ENCODE measurements at regions not wholly inside any gene's neighbourhood (a gene's known extent, or its start where the extent isn't known, plus 50 kb on each side); places are given as distances from the start of the nearest gene placed in this dataset.
A peak's percentile ranks its signal among the peaks of the same experiment; 100 is the strongest.

DNA sequence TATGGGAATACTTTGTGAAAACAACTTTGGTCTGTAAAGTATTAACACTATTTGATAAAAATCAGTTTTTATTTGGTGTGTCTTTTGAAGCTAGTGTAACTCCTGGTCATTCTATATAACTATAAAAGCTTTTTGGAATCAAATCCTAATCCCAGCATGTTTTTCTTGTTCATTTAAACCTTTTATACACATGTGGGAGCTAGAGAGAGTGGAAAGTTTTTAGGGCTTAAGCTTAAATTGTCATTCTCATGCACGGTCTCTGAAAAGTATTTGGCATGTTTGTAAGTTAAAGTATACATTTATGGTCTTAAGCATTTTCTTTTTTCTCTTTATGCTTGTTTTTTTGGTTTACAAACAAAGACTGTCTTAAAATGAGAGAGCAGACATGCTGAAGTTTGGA is 83.4 kb upstream of the RARB start:
- 79 to 86% methylated on average over 1 of the region's 1 CpG for WGBS, 2 experiments (ENCODE audit: insufficient coverage in 1 of 2, insufficient read length in 1 of 2)
- Mint-ChIP-seq H3K4me3 (no peak overlapping the region), H3K4me1 (peaks cover 41% of the 10 kb centered on the region), H3K27me3 (ENCODE audit: insufficient read depth) (no peaks in the 10 kb centered on the region), H3K9me3 (no peaks in the 10 kb centered on the region), H3K36me3 (ENCODE audit: low read depth) (no peaks in the 10 kb centered on the region), H3K27ac (no peak overlapping the region)
- H3K4me1 ChIP-seq (ENCODE audit: control insufficient read depth, insufficient read depth, low read length) = peaks cover 7% of the 10 kb centered on the region
- H3K9me3 ChIP-seq (ENCODE audit: control insufficient read depth, low read length) = no peaks in the 10 kb centered on the region
- no peak overlapping the region for H3K9ac ChIP-seq (ENCODE audit: extremely low read depth, low read length, poor library complexity, severe bottlenecking)
- no peaks in the 10 kb centered on the region for H3K27me3 ChIP-seq (ENCODE audit: control insufficient read depth, insufficient read depth, low read length, poor library complexity, severe bottlenecking)
- no peak for TF ChIP-seq CTCF (conservative IDR thresholded peaks at IDR 0.05)
- H3K36me3 ChIP-seq (ENCODE audit: control insufficient read depth, insufficient read depth, low read length) = no peaks in the 10 kb centered on the region
- H3K27ac ChIP-seq (ENCODE audit: low read depth, low read length) = no peak overlapping the region
- no peak overlapping the region for H3K4me3 ChIP-seq (ENCODE audit: low read length)
- no peak for DNase-seq

- 93% methylated on average over 6 of the region's 6 CpGs; no CpG with 5 or more reads in 1 of the 2 experiments for WGBS, 2 experiments (ENCODE audit: insufficient coverage in 1 of 2, insufficient read length in 1 of 2)
- Histone ChIP-seq H3K9ac (ENCODE audit: extremely low read depth, low read length, poor library complexity, severe bottlenecking) (no peak overlapping the region), H3K4me1 (ENCODE audit: control insufficient read depth, insufficient read depth, low read length) (peaks cover 6% of the 10 kb centered on the region), H3K27ac (ENCODE audit: low read depth, low read length) (no peak overlapping the region), H3K27me3 (ENCODE audit: control insufficient read depth, insufficient read depth, low read length, poor library complexity, severe bottlenecking) (no peaks in the 10 kb centered on the region), H3K36me3 (ENCODE audit: control insufficient read depth, insufficient read depth, low read length) (no peaks in the 10 kb centered on the region), H3K9me3 (ENCODE audit: control insufficient read depth, low read length) (no peaks in the 10 kb centered on the region), H3K4me3 (ENCODE audit: low read length) (no peak overlapping the region)
- no peak for DNase-seq
- H3K4me3 Mint-ChIP-seq = no peak overlapping the region
- H3K9me3 Mint-ChIP-seq = no peaks in the 10 kb centered on the region
- H3K27me3 Mint-ChIP-seq (ENCODE audit: insufficient read depth) = no peaks in the 10 kb centered on the region
- TF ChIP-seq CTCF (conservative IDR thresholded peaks at IDR 0.05) = no peak
- peaks cover 32% of the 10 kb centered on the region for H3K4me1 Mint-ChIP-seq
- no peak overlapping the region for H3K27ac Mint-ChIP-seq
- H3K36me3 Mint-ChIP-seq (ENCODE audit: low read depth) = no peaks in the 10 kb centered on the region
These were observed 79.0 kb upstream of the RARB start for GRCh38 chr3:25349095-25349494.

GRCh38 chr3:25349828-25350724 is 78.0 kb upstream of the RARB start:
- no peak for DNase-seq
- Histone ChIP-seq H3K4me3 (ENCODE audit: low read length) (no peak overlapping the region), H3K36me3 (ENCODE audit: control insufficient read depth, insufficient read depth, low read length) (no peaks in the 10 kb centered on the region), H3K4me1 (ENCODE audit: control insufficient read depth, insufficient read depth, low read length) (peaks cover 6% of the 10 kb centered on the region), H3K27ac (ENCODE audit: low read depth, low read length) (no peak overlapping the region), H3K27me3 (ENCODE audit: control insufficient read depth, insufficient read depth, low read length, poor library complexity, severe bottlenecking) (no peaks in the 10 kb centered on the region), H3K9me3 (ENCODE audit: control insufficient read depth, low read length) (no peaks in the 10 kb centered on the region), H3K9ac (ENCODE audit: extremely low read depth, low read length, poor library complexity, severe bottlenecking) (no peak overlapping the region)
- peak overlapping the region; percentile 6 for H3K27ac Mint-ChIP-seq
- no peak for TF ChIP-seq CTCF (conservative IDR thresholded peaks at IDR 0.05)
- no peaks in the 10 kb centered on the region for H3K36me3 Mint-ChIP-seq (ENCODE audit: low read depth)
- no peaks in the 10 kb centered on the region for H3K9me3 Mint-ChIP-seq
- WGBS, 2 experiments (ENCODE audit: insufficient coverage in 1 of 2, insufficient read length in 1 of 2) = 87 to 100% methylated on average over 1 to 6 of the region's 6 CpGs
- no peaks in the 10 kb centered on the region for H3K27me3 Mint-ChIP-seq (ENCODE audit: insufficient read depth)
- H3K4me1 Mint-ChIP-seq = peaks cover 35% of the 10 kb centered on the region
- H3K4me3 Mint-ChIP-seq = no peak overlapping the region

Data from endodermal cell (in vitro differentiated cells).